ENCODE measurements at regions not wholly inside any gene's neighbourhood (a gene's known extent, or its start where the extent isn't known, plus 50 kb on each side); places are given as distances from the start of the nearest gene placed in this dataset.

- no peaks in the 10 kb centered on the region for H3K36me3 ChIP-seq (replicated peaks in 1 of 2; ENCODE audit: control insufficient read depth in 1 of 2, insufficient read depth in 2 of 2, low read length in 2 of 2)
- no peaks in the 10 kb centered on the region for H4K20me1 ChIP-seq (ENCODE audit: insufficient read depth, low read length)
- intact Hi-C loops (cut with micrococcal nuclease; ENCODE audit: unreplicated experiment) (no loop called here), in situ Hi-C loops (cut with HindIII; ENCODE audit: extremely low pct_ligation_motif_present, low pct_unique_long_range_greater_than_20kb) (no loop called here)
- H3K27me3 ChIP-seq (ENCODE audit: control insufficient read depth in 1 of 2, insufficient read depth in 2 of 2, low read length in 2 of 2): peaks cover 4 to 28% of the 10 kb centered on the region in 2 experiments; a peak in 3 of 5 replicates
- TF ChIP-seq ZNF383 (CRISPR knock-in tag; IDR thresholded peaks at IDR 0.05; ENCODE audit: borderline replicate concordance) (no peak), ZNF513 (CRISPR knock-in tag; conservative IDR thresholded peaks at IDR 0.05) (no peak)
- TF ChIP-seq, protein P1, sequence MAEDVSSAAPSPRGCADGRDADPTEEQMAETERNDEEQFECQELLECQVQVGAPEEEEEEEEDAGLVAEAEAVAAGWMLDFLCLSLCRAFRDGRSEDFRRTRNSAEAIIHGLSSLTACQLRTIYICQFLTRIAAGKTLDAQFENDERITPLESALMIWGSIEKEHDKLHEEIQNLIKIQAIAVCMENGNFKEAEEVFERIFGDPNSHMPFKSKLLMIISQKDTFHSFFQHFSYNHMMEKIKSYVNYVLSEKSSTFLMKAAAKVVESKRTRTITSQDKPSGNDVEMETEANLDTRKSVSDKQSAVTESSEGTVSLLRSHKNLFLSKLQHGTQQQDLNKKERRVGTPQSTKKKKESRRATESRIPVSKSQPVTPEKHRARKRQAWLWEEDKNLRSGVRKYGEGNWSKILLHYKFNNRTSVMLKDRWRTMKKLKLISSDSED (CRISPR knock-in tag; IDR thresholded peaks at IDR 0.05): no peak
- no peak overlapping the region for H2AFZ ChIP-seq (ENCODE audit: low read length)
- ChIA-PET POLR2A (no interaction called here), CTCF (ENCODE audit: low intra/inter-chr PET ratio, low total read pairs) (no interaction called here)
- no TSS peak for BruUV-seq (replicated peaks)
- H3K4me2 ChIP-seq (ENCODE audit: low read depth, low read length): no peak overlapping the region
- H3K9me3 ChIP-seq (ENCODE audit: low read length): no peaks in the 10 kb centered on the region
- H3K27ac ChIP-seq (ENCODE audit: extremely low read length, insufficient read depth, low read length): no peak overlapping the region
- H3K4me3 ChIP-seq (replicated peaks in 1 of 3; ENCODE audit: insufficient read depth in 1 of 3, low read depth in 2 of 3, low read length in 3 of 3): no peak overlapping the region
- 0% methylated on average over 4 of the region's 4 CpGs for WGBS (ENCODE audit: low lambda C conversion rate)
- no peaks in the 10 kb centered on the region for H3K4me1 ChIP-seq (ENCODE audit: insufficient read depth, low read length)
- H3K79me2 ChIP-seq (ENCODE audit: insufficient read depth, low read length): no peaks in the 10 kb centered on the region
- H3K9ac ChIP-seq (ENCODE audit: insufficient read depth, low read depth, low read length): no peak overlapping the region
- ATAC-seq: no peak; the same call in 2 of the 3 replicates
- FAIRE-seq: no peak
- no peak for DNase-seq (ENCODE audit: low spot score)
Measured at GRCh38 chr7:50213622-50214017, 90.9 kb upstream of the IKZF1 start.

- CTCF ChIA-PET (ENCODE audit: low intra/inter-chr PET ratio, low total read pairs): no interaction called here
- no TSS peak for BruUV-seq (replicated peaks)
- POLR2A ChIA-PET: no interaction called here
- no peak for DNase-seq (ENCODE audit: low spot score)
- intact Hi-C loops (cut with micrococcal nuclease; ENCODE audit: unreplicated experiment) (no loop called here), in situ Hi-C loops (cut with HindIII; ENCODE audit: extremely low pct_ligation_motif_present, low pct_unique_long_range_greater_than_20kb) (no loop called here)
- no peak overlapping the region for H3K4me3 ChIP-seq (replicated peaks in 1 of 3; ENCODE audit: insufficient read depth in 1 of 3, low read depth in 2 of 3, low read length in 3 of 3)
- ATAC-seq: no peak
- H3K4me1 ChIP-seq (ENCODE audit: insufficient read depth, low read length): no peaks in the 10 kb centered on the region
- H2AFZ ChIP-seq (ENCODE audit: low read length): no peak overlapping the region
- no peaks in the 10 kb centered on the region for H3K9me3 ChIP-seq (ENCODE audit: low read length)
- H3K9ac ChIP-seq (ENCODE audit: insufficient read depth, low read depth, low read length): no peak overlapping the region
- no peak for TF ChIP-seq ZNF775 (CRISPR knock-in tag; IDR thresholded peaks at IDR 0.05; ENCODE audit: borderline replicate concordance)
- TF ChIP-seq, protein P2, sequence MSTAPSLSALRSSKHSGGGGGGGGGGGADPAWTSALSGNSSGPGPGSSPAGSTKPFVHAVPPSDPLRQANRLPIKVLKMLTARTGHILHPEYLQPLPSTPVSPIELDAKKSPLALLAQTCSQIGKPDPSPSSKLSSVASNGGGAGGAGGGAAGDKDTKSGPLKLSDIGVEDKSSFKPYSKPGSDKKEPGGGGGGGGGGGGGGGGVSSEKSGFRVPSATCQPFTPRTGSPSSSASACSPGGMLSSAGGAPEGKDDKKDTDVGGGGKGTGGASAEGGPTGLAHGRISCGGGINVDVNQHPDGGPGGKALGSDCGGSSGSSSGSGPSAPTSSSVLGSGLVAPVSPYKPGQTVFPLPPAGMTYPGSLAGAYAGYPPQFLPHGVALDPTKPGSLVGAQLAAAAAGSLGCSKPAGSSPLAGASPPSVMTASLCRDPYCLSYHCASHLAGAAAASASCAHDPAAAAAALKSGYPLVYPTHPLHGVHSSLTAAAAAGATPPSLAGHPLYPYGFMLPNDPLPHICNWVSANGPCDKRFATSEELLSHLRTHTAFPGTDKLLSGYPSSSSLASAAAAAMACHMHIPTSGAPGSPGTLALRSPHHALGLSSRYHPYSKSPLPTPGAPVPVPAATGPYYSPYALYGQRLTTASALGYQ (CRISPR knock-in tag; IDR thresholded peaks at IDR 0.05): no peak
- TF ChIP-seq SNAI1 (CRISPR knock-in tag; IDR thresholded peaks at IDR 0.05; ENCODE audit: borderline replicate concordance): no peak
- peaks cover 4 to 28% of the 10 kb centered on the region in 2 experiments; a peak in 3 of 5 replicates for H3K27me3 ChIP-seq (ENCODE audit: control insufficient read depth in 1 of 2, insufficient read depth in 2 of 2, low read length in 2 of 2)
- H3K79me2 ChIP-seq (ENCODE audit: insufficient read depth, low read length): no peaks in the 10 kb centered on the region
- FAIRE-seq: no peak
- WGBS (ENCODE audit: low lambda C conversion rate): 12% methylated on average over 8 of the region's 15 CpGs
- H4K20me1 ChIP-seq (ENCODE audit: insufficient read depth, low read length): no peaks in the 10 kb centered on the region
- H3K27ac ChIP-seq (ENCODE audit: extremely low read length, insufficient read depth, low read length): no peak overlapping the region
- no peaks in the 10 kb centered on the region for H3K36me3 ChIP-seq (replicated peaks in 1 of 2; ENCODE audit: control insufficient read depth in 1 of 2, insufficient read depth in 2 of 2, low read length in 2 of 2)
- H3K4me2 ChIP-seq (ENCODE audit: low read depth, low read length): no peak overlapping the region
Measured at GRCh38 chr7:50212666-50213621, 91.6 kb upstream of the IKZF1 start.
